SK-N-SH treated with all-trans-retinoic acid at 6 μM for 48 hours (cell line): ENCODE measurements at regions not wholly inside any gene's neighbourhood (a gene's known extent, or its start where the extent isn't known, plus 50 kb on each side); places are given as distances from the start of the nearest gene placed in this dataset.

Experiments used
- ARNTL ChIP-seq: fragments of 450-650 bp; formaldehyde crosslinking; IDR thresholded peaks from 2 replicates; pipeline ENCODE4 v1.5.0; 2020; ENCODE audit warnings: low read depth, mild to moderate bottlenecking, moderate library complexity, borderline replicate concordance
- CSDC2 ChIP-seq: fragments of 250-450 bp; sonication (Bioruptor Pico); IDR thresholded peaks from 2 replicates; pipeline ENCODE4 v1.5.0; 2020; ENCODE audit warnings: mild to moderate bottlenecking, moderate library complexity
- ESRRG ChIP-seq: fragments of 250-450 bp; sonication (Bioruptor Pico); IDR thresholded peaks from 2 replicates; pipeline ENCODE4 v1.6.1; 2021; ENCODE audit warnings: mild to moderate bottlenecking
- RARB ChIP-seq: fragments of 250-450 bp; sonication (Bioruptor Pico); IDR thresholded peaks from 2 replicates; pipeline ENCODE4 v1.8.0; 2021; ENCODE audit warnings: mild to moderate bottlenecking, moderate library complexity
- TOX ChIP-seq: fragments of 250-450 bp; sonication (Bioruptor Pico); IDR thresholded peaks from 2 replicates; pipeline ENCODE4 v1.8.0; 2021; ENCODE audit warnings: mild to moderate bottlenecking, moderate library complexity, borderline replicate concordance
- ZFP3 ChIP-seq: fragments of 250-450 bp; sonication (Bioruptor Pico); IDR thresholded peaks from 2 replicates; pipeline ENCODE4 v1.5.0; 2020; ENCODE audit warnings: mild to moderate bottlenecking, moderate library complexity
- ZFP30 ChIP-seq: fragments of 450-650 bp; formaldehyde crosslinking; IDR thresholded peaks from 2 replicates; pipeline ENCODE4 v1.5.0; 2022; ENCODE audit warnings: mild to moderate bottlenecking, moderate library complexity
- ZNF565 ChIP-seq: fragments of 450-650 bp; formaldehyde crosslinking; conservative IDR thresholded peaks from 2 replicates; pipeline ENCODE4 v1.5.0; 2020; ENCODE audit warnings: low read depth, mild to moderate bottlenecking, moderate library complexity
- TF ChIP-seq, protein P1 (sequence below): fragments of 250-450 bp; sonication (Bioruptor Pico); IDR thresholded peaks from 2 replicates; pipeline ENCODE4 v1.5.1; 2020; ENCODE audit warnings: low read depth, mild to moderate bottlenecking, moderate library complexity
- TF ChIP-seq, protein P2 (sequence below): fragments of 250-450 bp; sonication (Bioruptor Pico); IDR thresholded peaks from 2 replicates; pipeline ENCODE4 v1.8.0; 2020; ENCODE audit warnings: mild to moderate bottlenecking, moderate library complexity, borderline replicate concordance
- TF ChIP-seq, protein P3 (sequence below): fragments of 250-450 bp; sonication (Bioruptor Pico); IDR thresholded peaks from 2 replicates; pipeline ENCODE4 v1.5.1; 2021; ENCODE audit warnings: mild to moderate bottlenecking, moderate library complexity

DNA sequence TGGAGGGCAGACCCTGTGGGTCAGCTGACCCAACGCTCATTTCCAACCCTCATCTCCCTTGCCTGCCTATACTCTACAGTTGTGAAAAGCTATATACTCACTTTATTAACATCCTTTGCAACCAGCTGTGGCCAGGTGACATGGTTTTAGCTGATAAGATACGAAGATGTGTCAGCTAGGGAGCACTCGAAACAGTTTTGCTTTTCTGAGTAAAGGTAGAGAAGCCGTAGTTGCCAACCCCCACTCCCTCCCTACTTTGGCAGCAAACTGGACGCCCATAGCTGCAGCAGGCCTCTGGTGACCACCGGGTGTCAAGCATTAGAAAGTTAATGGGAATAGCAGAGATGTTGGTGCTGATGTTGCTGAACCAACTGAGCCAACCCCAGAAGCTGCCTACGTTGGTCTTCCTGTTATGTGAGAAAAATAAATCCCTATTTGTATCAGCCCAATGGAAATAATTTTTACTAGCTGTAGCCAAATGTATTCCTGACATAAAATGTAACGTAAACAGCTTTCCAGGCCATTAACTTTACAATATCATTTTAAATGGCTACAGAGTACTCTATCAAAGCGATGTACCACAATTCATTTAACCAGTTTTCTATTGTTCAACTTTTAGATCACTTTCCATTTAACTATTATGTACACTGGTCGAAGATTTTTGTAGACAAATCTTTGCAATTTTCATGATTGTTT is 98.5 kb upstream of the TMCC3 start:
- no peak for TF ChIP-seq CSDC2 (CRISPR knock-in tag)
- TF ChIP-seq, protein P1, sequence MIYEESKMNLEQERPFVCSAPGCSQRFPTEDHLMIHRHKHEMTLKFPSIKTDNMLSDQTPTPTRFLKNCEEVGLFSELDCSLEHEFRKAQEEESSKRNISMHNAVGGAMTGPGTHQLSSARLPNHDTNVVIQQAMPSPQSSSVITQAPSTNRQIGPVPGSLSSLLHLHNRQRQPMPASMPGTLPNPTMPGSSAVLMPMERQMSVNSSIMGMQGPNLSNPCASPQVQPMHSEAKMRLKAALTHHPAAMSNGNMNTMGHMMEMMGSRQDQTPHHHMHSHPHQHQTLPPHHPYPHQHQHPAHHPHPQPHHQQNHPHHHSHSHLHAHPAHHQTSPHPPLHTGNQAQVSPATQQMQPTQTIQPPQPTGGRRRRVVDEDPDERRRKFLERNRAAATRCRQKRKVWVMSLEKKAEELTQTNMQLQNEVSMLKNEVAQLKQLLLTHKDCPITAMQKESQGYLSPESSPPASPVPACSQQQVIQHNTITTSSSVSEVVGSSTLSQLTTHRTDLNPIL, result no peak
- no peak for TF ChIP-seq ESRRG (CRISPR knock-in tag)
- TF ChIP-seq ZNF565 (CRISPR knock-in tag), result no peak
- TF ChIP-seq, protein P2, sequence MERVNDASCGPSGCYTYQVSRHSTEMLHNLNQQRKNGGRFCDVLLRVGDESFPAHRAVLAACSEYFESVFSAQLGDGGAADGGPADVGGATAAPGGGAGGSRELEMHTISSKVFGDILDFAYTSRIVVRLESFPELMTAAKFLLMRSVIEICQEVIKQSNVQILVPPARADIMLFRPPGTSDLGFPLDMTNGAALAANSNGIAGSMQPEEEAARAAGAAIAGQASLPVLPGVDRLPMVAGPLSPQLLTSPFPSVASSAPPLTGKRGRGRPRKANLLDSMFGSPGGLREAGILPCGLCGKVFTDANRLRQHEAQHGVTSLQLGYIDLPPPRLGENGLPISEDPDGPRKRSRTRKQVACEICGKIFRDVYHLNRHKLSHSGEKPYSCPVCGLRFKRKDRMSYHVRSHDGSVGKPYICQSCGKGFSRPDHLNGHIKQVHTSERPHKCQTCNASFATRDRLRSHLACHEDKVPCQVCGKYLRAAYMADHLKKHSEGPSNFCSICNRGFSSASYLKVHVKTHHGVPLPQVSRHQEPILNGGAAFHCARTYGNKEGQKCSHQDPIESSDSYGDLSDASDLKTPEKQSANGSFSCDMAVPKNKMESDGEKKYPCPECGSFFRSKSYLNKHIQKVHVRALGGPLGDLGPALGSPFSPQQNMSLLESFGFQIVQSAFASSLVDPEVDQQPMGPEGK, result no peak
- no peak for TF ChIP-seq ZFP3 (CRISPR knock-in tag)
- TF ChIP-seq ZFP30 (CRISPR knock-in tag), result no peak
- TF ChIP-seq RARB (CRISPR knock-in tag), result no peak
- no peak for TF ChIP-seq TOX (CRISPR knock-in tag)
- no peak for TF ChIP-seq ARNTL (CRISPR knock-in tag)
- TF ChIP-seq, protein P3, sequence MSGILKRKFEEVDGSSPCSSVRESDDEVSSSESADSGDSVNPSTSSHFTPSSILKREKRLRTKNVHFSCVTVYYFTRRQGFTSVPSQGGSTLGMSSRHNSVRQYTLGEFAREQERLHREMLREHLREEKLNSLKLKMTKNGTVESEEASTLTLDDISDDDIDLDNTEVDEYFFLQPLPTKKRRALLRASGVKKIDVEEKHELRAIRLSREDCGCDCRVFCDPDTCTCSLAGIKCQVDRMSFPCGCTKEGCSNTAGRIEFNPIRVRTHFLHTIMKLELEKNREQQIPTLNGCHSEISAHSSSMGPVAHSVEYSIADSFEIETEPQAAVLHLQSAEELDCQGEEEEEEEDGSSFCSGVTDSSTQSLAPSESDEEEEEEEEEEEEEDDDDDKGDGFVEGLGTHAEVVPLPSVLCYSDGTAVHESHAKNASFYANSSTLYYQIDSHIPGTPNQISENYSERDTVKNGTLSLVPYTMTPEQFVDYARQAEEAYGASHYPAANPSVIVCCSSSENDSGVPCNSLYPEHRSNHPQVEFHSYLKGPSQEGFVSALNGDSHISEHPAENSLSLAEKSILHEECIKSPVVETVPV (CRISPR knock-in tag), result no peak
